ENCODE measurements at regions not wholly inside any gene's neighbourhood (a gene's known extent, or its start where the extent isn't known, plus 50 kb on each side); places are given as distances from the start of the nearest gene placed in this dataset.

GRCh38 chr20:24764794-24765202 lies 184.3 kb upstream of the CST7 start:
- in situ Hi-C loops (cut with MboI; ENCODE audit: low pct_ligation_motif_present in 1 of 4, low pct_unique_long_range_greater_than_20kb in 1 of 4, low sequenced_read_pairs in 3 of 4) (no loop called here), intact Hi-C loops (cut with DNase I; ENCODE audit: low total_unique reads) (no loop called here)
- no peaks in the 10 kb centered on the region for H3K27me3 ChIP-seq
- H3K4me3 ChIP-seq, result no peak overlapping the region
- TF ChIP-seq POLR2AphosphoS5 (IDR thresholded peaks at IDR 0.05), result no peak
- no peak for TF ChIP-seq CTCF (IDR thresholded peaks at IDR 0.05)
- TF ChIP-seq POLR2A (IDR thresholded peaks at IDR 0.05), result no peak
- no peak for TF ChIP-seq EP300 (IDR thresholded peaks at IDR 0.05; ENCODE audit: low read depth)
- H3K36me3 ChIP-seq, result no peaks in the 10 kb centered on the region
- no peak for DNase-seq
- WGBS, 2 donors (ENCODE audit: low coverage in 1 of 2), result 65% methylated on average over 9 of the region's 9 CpGs; no CpG with 5 or more reads in 1 of the 2 donors
- H3K4me1 ChIP-seq, result no peaks in the 10 kb centered on the region
- H3K27ac ChIP-seq, result no peak overlapping the region
- H3K9me3 ChIP-seq, result no peaks in the 10 kb centered on the region

GRCh38 chr20:24765316-24766142 lies 183.5 kb upstream of the CST7 start:
- no peak overlapping the region for H3K27ac ChIP-seq
- DNase-seq, result no peak
- H3K9me3 ChIP-seq, result no peaks in the 10 kb centered on the region
- in situ Hi-C loops (cut with MboI; ENCODE audit: low pct_ligation_motif_present in 1 of 4, low pct_unique_long_range_greater_than_20kb in 1 of 4, low sequenced_read_pairs in 3 of 4) (no loop called here), intact Hi-C loops (cut with DNase I; ENCODE audit: low total_unique reads) (no loop called here)
- TF ChIP-seq POLR2AphosphoS5 (IDR thresholded peaks at IDR 0.05), result no peak
- no peak for TF ChIP-seq EP300 (IDR thresholded peaks at IDR 0.05; ENCODE audit: low read depth)
- no peaks in the 10 kb centered on the region for H3K4me1 ChIP-seq
- WGBS, 2 donors (ENCODE audit: low coverage in 1 of 2), result 84% methylated on average over 11 of the region's 12 CpGs; no CpG with 5 or more reads in 1 of the 2 donors
- H3K36me3 ChIP-seq, result no peaks in the 10 kb centered on the region
- no peaks in the 10 kb centered on the region for H3K27me3 ChIP-seq
- H3K4me3 ChIP-seq, result no peak overlapping the region

- Histone ChIP-seq H3K36me3 (no peaks in the 10 kb centered on the region), H3K9me3 (no peaks in the 10 kb centered on the region), H3K27ac (no peak overlapping the region), H3K4me3 (no peak overlapping the region), H3K27me3 (no peaks in the 10 kb centered on the region), H3K4me1 (no peaks in the 10 kb centered on the region)
- in situ Hi-C loops (cut with MboI; ENCODE audit: low pct_ligation_motif_present in 1 of 4, low pct_unique_long_range_greater_than_20kb in 1 of 4, low sequenced_read_pairs in 3 of 4) (no loop called here), intact Hi-C loops (cut with DNase I; ENCODE audit: low total_unique reads) (no loop called here)
- no peak for DNase-seq
- 54 to 100% methylated on average over 2 of the region's 2 CpGs for WGBS, 2 donors (ENCODE audit: low coverage in 1 of 2)
- no peak for TF ChIP-seq POLR2A (IDR thresholded peaks at IDR 0.05)
- TF ChIP-seq POLR2AphosphoS5 (IDR thresholded peaks at IDR 0.05), result no peak
- TF ChIP-seq EP300 (IDR thresholded peaks at IDR 0.05; ENCODE audit: low read depth), result no peak
- TF ChIP-seq CTCF (IDR thresholded peaks at IDR 0.05), result no peak
Observed at GRCh38 chr20:24766143-24766527, 182.9 kb upstream of the CST7 start.

- Histone ChIP-seq H3K36me3 (no peaks in the 10 kb centered on the region), H3K4me1 (no peaks in the 10 kb centered on the region), H3K4me3 (no peak overlapping the region), H3K27ac (no peak overlapping the region), H3K27me3 (no peaks in the 10 kb centered on the region), H3K9me3 (no peaks in the 10 kb centered on the region)
- in situ Hi-C loops (cut with MboI; ENCODE audit: low pct_ligation_motif_present in 1 of 4, low pct_unique_long_range_greater_than_20kb in 1 of 4, low sequenced_read_pairs in 3 of 4), result no loop called here
- TF ChIP-seq POLR2A (IDR thresholded peaks at IDR 0.05), result no peak
- TF ChIP-seq CTCF (IDR thresholded peaks at IDR 0.05), result no peak
- no peak for TF ChIP-seq POLR2AphosphoS5 (IDR thresholded peaks at IDR 0.05)
- TF ChIP-seq EP300 (IDR thresholded peaks at IDR 0.05; ENCODE audit: low read depth), result no peak
- DNase-seq, result no peak
- intact Hi-C loops (cut with DNase I; ENCODE audit: low total_unique reads), result no loop called here
- WGBS, 2 donors (ENCODE audit: low coverage in 1 of 2), result 60 to 76% methylated on average over 1 to 7 of the region's 7 CpGs
Observed at GRCh38 chr20:24766826-24767622, 182.0 kb upstream of the CST7 start.

Data from transverse colon (tissue), 4 donors.